ENCODE measurements at regions not wholly inside any gene's neighbourhood (a gene's known extent, or its start where the extent isn't known, plus 50 kb on each side); places are given as distances from the start of the nearest gene placed in this dataset.

- TF ChIP-seq CTCF (IDR thresholded peaks at IDR 0.05; ENCODE audit: low read length, missing control alignments) = no peak
- DNase-seq (ENCODE audit: low read depth) = no peak
- no peak overlapping the region for H3K4me3 ChIP-seq (replicated peaks; ENCODE audit: low read depth, low read length)
These were observed 217.7 kb upstream of the BMPER start for GRCh38 chr7:33687625-33688024.

DNA sequence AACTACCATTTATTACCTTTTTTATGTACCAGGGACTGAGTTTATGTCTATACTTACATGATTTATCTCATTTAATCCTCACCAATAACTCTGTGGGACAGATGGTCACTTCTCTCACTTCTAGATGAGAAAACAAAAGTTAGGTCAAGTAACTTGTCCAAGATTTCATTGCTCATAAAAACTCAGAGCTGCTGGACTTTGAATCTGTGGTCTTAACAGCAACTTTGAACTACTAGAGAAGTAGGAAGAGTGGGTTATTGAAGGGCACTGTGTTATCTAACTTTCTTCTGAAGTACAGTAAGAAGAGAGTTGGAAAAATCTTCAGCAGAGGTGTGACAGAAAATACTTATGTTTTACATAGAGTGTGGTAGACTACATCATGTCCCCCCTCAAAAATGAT is 214.2 kb upstream of the BMPER start:
- no peak for TF ChIP-seq CTCF (IDR thresholded peaks at IDR 0.05; ENCODE audit: low read length, missing control alignments)
- H3K4me3 ChIP-seq (replicated peaks; ENCODE audit: low read depth, low read length) = no peak overlapping the region
- DNase-seq (ENCODE audit: low read depth) = no peak

DNA sequence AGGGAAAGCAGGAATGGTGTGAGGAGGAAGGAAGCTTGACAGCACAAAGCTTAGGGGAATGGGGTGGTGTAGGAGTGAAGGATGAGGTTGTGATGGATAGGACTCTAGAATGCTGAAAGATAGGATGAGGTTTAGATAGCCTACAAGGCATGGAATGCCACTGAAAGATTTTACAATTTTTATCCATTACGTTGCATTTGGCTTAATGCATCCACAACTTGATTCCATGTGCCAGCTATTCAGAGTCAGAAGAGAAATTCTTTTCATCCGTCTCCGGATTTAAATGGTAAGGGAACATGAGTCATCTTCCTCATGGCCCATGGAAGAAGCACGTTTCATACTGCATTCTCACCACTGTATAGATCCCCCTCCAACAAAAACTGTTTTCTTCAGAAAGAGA is 212.4 kb upstream of the BMPER start:
- no peak overlapping the region for H3K4me3 ChIP-seq (replicated peaks; ENCODE audit: low read depth, low read length)
- DNase-seq (ENCODE audit: low read depth) = peak; percentile 76

DNA sequence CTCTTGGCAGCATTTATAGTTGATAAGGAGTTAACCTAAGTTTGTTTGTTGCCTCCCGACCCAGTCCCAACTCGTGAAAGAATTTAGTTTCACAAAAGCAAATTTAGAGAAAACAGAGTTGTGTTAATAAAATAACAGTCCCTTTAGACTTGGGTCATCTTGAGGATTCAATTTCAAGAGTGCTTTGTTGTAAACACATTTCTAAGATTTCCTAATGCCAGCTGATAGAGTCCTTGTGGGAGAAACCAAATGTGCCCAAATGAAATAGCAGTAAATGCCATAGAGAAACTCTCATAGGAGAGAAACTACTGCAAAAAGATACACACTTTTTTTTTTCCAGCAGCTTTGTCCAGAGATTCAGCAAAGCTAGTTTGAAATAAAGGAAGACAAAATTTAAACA is 211.3 kb upstream of the BMPER start:
- TF ChIP-seq CTCF (IDR thresholded peaks at IDR 0.05; ENCODE audit: low read length, missing control alignments) = no peak
- H3K4me3 ChIP-seq (replicated peaks; ENCODE audit: low read depth, low read length) = no peak overlapping the region
- no peak for DNase-seq (ENCODE audit: low read depth)

More for the DNA sequence above, 212.4 kb upstream of the BMPER start:
- TF ChIP-seq CTCF (IDR thresholded peaks at IDR 0.05; ENCODE audit: low read length, missing control alignments) = no peak

DNA sequence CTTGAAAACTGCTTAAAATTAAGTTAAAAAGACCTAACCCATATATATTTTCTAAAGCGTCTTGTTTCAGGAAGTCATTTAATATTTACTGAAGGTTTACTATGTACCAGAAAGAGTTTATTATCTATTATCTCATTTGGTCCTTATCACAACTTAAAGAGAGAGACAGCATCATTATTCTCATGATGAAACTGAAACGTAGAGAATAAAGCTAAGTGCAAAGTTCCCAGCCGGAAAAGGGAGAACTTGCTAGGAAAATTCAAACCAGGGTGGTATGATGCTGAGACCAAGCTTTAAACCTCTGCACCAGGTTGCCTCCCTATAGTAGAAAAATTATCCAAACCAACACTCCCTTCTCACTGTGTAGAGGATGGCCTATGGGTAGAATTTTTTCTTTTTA is 207.7 kb upstream of the BMPER start:
- no peak for TF ChIP-seq CTCF (IDR thresholded peaks at IDR 0.05; ENCODE audit: low read length, missing control alignments)
- DNase-seq (ENCODE audit: low read depth) = no peak
- H3K4me3 ChIP-seq (replicated peaks; ENCODE audit: low read depth, low read length) = no peak overlapping the region

GRCh38 chr7:33698041-33698440 is 207.3 kb upstream of the BMPER start:
- TF ChIP-seq CTCF (IDR thresholded peaks at IDR 0.05; ENCODE audit: low read length, missing control alignments) = no peak
- DNase-seq (ENCODE audit: low read depth) = no peak
- no peak overlapping the region for H3K4me3 ChIP-seq (replicated peaks; ENCODE audit: low read depth, low read length)

GRCh38 chr7:33698692-33699128 is 206.6 kb upstream of the BMPER start:
- TF ChIP-seq CTCF (IDR thresholded peaks at IDR 0.05; ENCODE audit: low read length, missing control alignments) = no peak
- no peak overlapping the region for H3K4me3 ChIP-seq (replicated peaks; ENCODE audit: low read depth, low read length)
- DNase-seq (ENCODE audit: low read depth) = no peak
